Middle frontal gyrus (tissue), 1 donor: ENCODE measurements at regions not wholly inside any gene's neighbourhood (a gene's known extent, or its start where the extent isn't known, plus 50 kb on each side); places are given as distances from the start of the nearest gene placed in this dataset.

Experiments used
- DNase-seq: peaks from one replicate; pipeline ENCODE4 v3.0.0-alpha.2; 2015; ENCODE audit warnings: low spot score; ENCODE audit errors: extremely low spot score

GRCh38 chr7:126378642-126379041 lies 874.1 kb downstream of the GRM8 start:
- no peak for DNase-seq

GRCh38 chr7:126370038-126370668 lies 882.6 kb downstream of the GRM8 start:
- DNase-seq = no peak

GRCh38 chr7:126362746-126363145 lies 890.0 kb downstream of the GRM8 start:
- DNase-seq = no peak

GRCh38 chr7:126361183-126361582 lies 891.6 kb downstream of the GRM8 start:
- DNase-seq = no peak

- DNase-seq = no peak
These were observed 912.9 kb downstream of the GRM8 start for GRCh38 chr7:126339813-126340212.

- no peak for DNase-seq
These were observed 947.1 kb downstream of the GRM8 start for GRCh38 chr7:126305671-126306070.

GRCh38 chr7:126303926-126304325 lies 948.8 kb downstream of the GRM8 start:
- DNase-seq = no peak

GRCh38 chr7:126302639-126303038 lies 950.1 kb downstream of the GRM8 start:
- DNase-seq = no peak

- no peak for DNase-seq
These were observed 966.4 kb downstream of the GRM8 start for GRCh38 chr7:126286317-126286716.

- no peak for DNase-seq
These were observed 1016.5 kb downstream of the GRM8 start for GRCh38 chr7:126236261-126236660.

- DNase-seq = no peak
These were observed 1024.2 kb downstream of the GRM8 start for GRCh38 chr7:126228356-126229061.

- DNase-seq = no peak
These were observed 1025.1 kb downstream of the GRM8 start for GRCh38 chr7:126227643-126228042.

GRCh38 chr7:126227055-126227454 lies 1025.7 kb downstream of the GRM8 start:
- no peak for DNase-seq

- DNase-seq = no peak
These were observed 1029.0 kb downstream of the GRM8 start for GRCh38 chr7:126223729-126224128.

- no peak for DNase-seq
These were observed 1030.0 kb downstream of the GRM8 start for GRCh38 chr7:126222782-126223181.

GRCh38 chr7:126215785-126216184 lies 1037.0 kb downstream of the GRM8 start:
- no peak for DNase-seq

GRCh38 chr7:126213876-126214275 lies 1038.9 kb downstream of the GRM8 start:
- DNase-seq = no peak

GRCh38 chr7:126211875-126212274 lies 1040.9 kb downstream of the GRM8 start:
- DNase-seq = no peak

GRCh38 chr7:126210707-126211106 lies 1042.0 kb downstream of the GRM8 start:
- DNase-seq = no peak

GRCh38 chr7:126203185-126203584 lies 1049.6 kb downstream of the GRM8 start:
- no peak for DNase-seq

- no peak for DNase-seq
These were observed 1050.6 kb downstream of the GRM8 start for GRCh38 chr7:126202177-126202576.

- no peak for DNase-seq
These were observed 1066.7 kb downstream of the GRM8 start for GRCh38 chr7:126185959-126186580.

GRCh38 chr7:126179916-126180315 lies 1072.8 kb downstream of the GRM8 start:
- DNase-seq = no peak
